ENCODE measurements at regions not wholly inside any gene's neighbourhood (a gene's known extent, or its start where the extent isn't known, plus 50 kb on each side); places are given as distances from the start of the nearest gene placed in this dataset.

DNA sequence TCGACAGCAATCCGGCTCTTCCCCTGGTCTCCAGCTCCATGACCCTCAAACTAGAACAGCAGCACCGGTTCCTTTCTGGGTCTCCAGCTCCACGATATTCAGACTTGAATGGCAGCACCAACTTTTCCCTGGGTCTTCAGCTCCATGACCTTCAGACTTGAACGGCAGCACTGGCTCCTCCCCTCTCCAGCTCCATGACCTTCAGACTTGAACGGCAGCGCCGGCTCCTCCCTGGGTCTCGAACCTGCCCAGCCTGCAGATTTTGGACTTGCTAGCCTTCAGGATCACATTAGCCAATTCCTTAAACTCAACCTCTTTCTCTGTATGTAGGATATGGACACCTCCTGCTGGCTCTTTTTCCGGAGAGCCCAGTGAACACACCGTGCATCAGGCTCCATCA is 350.9 kb downstream of the PREX1 start:
- ATAC-seq, result no peak
- Histone ChIP-seq H3K4me3 (no peak overlapping the region), H3K36me3 (no peaks in the 10 kb centered on the region), H3K27me3 (no peaks in the 10 kb centered on the region), H3K27ac (no peak overlapping the region), H3K9me3 (no peaks in the 10 kb centered on the region), H3K4me1 (no peaks in the 10 kb centered on the region)
- WGBS (ENCODE audit: insufficient coverage, low coverage, low lambda C conversion rate, missing lambda C conversion rate), result 39% methylated on average over 10 of the region's 11 CpGs
- no peak for TF ChIP-seq POLR2A (IDR thresholded peaks at IDR 0.05)
- TF ChIP-seq CTCF (IDR thresholded peaks at IDR 0.05), result no peak
- DNase-seq, result no peak
- intact Hi-C loops (cut with DNase I), result no loop called here

- ATAC-seq (no peak), DNase-seq (no peak)
- no peak overlapping the region for H3K4me3 ChIP-seq
- H3K4me1 ChIP-seq, result no peaks in the 10 kb centered on the region
- H3K27ac ChIP-seq, result no peak overlapping the region
- WGBS (ENCODE audit: insufficient coverage, low coverage, low lambda C conversion rate, missing lambda C conversion rate), result 30% methylated on average over 4 of the region's 5 CpGs
- intact Hi-C loops (cut with DNase I), result no loop called here
- no peaks in the 10 kb centered on the region for H3K9me3 ChIP-seq
- no peaks in the 10 kb centered on the region for H3K27me3 ChIP-seq
- TF ChIP-seq CTCF (IDR thresholded peaks at IDR 0.05), result no peak
- TF ChIP-seq POLR2A (IDR thresholded peaks at IDR 0.05), result no peak
- H3K36me3 ChIP-seq, result no peaks in the 10 kb centered on the region
Measured at GRCh38 chr20:48474022-48474421, 353.8 kb downstream of the PREX1 start.

GRCh38 chr20:48471759-48472408 is 355.9 kb downstream of the PREX1 start:
- H3K4me3 ChIP-seq, result no peak overlapping the region
- H3K36me3 ChIP-seq, result no peaks in the 10 kb centered on the region
- intact Hi-C loops (cut with DNase I), result no loop called here
- WGBS (ENCODE audit: insufficient coverage, low coverage, low lambda C conversion rate, missing lambda C conversion rate), result 23% methylated on average over 9 of the region's 9 CpGs
- no peak for TF ChIP-seq CTCF (IDR thresholded peaks at IDR 0.05)
- no peak for TF ChIP-seq POLR2A (IDR thresholded peaks at IDR 0.05)
- no peaks in the 10 kb centered on the region for H3K27me3 ChIP-seq
- no peaks in the 10 kb centered on the region for H3K9me3 ChIP-seq
- H3K4me1 ChIP-seq, result no peaks in the 10 kb centered on the region
- no peak overlapping the region for H3K27ac ChIP-seq
- ATAC-seq, result no peak
- DNase-seq, result no peak

GRCh38 chr20:48471176-48471575 is 356.6 kb downstream of the PREX1 start:
- ATAC-seq, result no peak
- Histone ChIP-seq H3K4me3 (no peak overlapping the region), H3K36me3 (no peaks in the 10 kb centered on the region), H3K9me3 (no peaks in the 10 kb centered on the region), H3K27me3 (no peaks in the 10 kb centered on the region), H3K4me1 (no peaks in the 10 kb centered on the region), H3K27ac (no peak overlapping the region)
- DNase-seq, result no peak
- intact Hi-C loops (cut with DNase I), result no loop called here
- no peak for TF ChIP-seq POLR2A (IDR thresholded peaks at IDR 0.05)
- WGBS (ENCODE audit: insufficient coverage, low coverage, low lambda C conversion rate, missing lambda C conversion rate), result 45% methylated on average over 4 of the region's 5 CpGs

- no peak overlapping the region for H3K4me3 ChIP-seq
- no peak for TF ChIP-seq CTCF (IDR thresholded peaks at IDR 0.05)
- no peak for TF ChIP-seq POLR2A (IDR thresholded peaks at IDR 0.05)
- ATAC-seq (no peak), DNase-seq (no peak)
- no peaks in the 10 kb centered on the region for H3K27me3 ChIP-seq
- H3K27ac ChIP-seq, result no peak overlapping the region
- H3K4me1 ChIP-seq, result no peaks in the 10 kb centered on the region
- WGBS (ENCODE audit: insufficient coverage, low coverage, low lambda C conversion rate, missing lambda C conversion rate), result 51% methylated on average over 3 of the region's 3 CpGs
- H3K9me3 ChIP-seq, result no peaks in the 10 kb centered on the region
- intact Hi-C loops (cut with DNase I), result no loop called here
- H3K36me3 ChIP-seq, result no peaks in the 10 kb centered on the region
Measured at GRCh38 chr20:48470141-48470540, 357.7 kb downstream of the PREX1 start.

Measured in right lobe of liver (tissue), 6 donors.